22Rv1 (cell line): ENCODE measurements at regions not wholly inside any gene's neighbourhood (a gene's known extent, or its start where the extent isn't known, plus 50 kb on each side); places are given as distances from the start of the nearest gene placed in this dataset.

Source experiments
- H3K27ac ChIP-seq: fragments of 450-650 bp; 2 replicates; pipeline ENCODE4 v1.5.1; 2017
- ZFX ChIP-seq: fragments of 450-650 bp; IDR thresholded peaks from 2 replicates; pipeline ENCODE4 v1.6.1; 2017; ENCODE audit warnings: antibody characterized with exemption, borderline replicate concordance
- TF ChIP-seq, protein P1 (sequence below): fragments of 450-650 bp; IDR thresholded peaks from 2 replicates; pipeline ENCODE4 v1.5.1; 2017; ENCODE audit warnings: mild to moderate bottlenecking

GRCh38 chr6:137683916-137684315 lies 183.1 kb upstream of the TNFAIP3 start:
- no peak overlapping the region for H3K27ac ChIP-seq
- TF ChIP-seq ZFX = no peak
- TF ChIP-seq, protein P1, sequence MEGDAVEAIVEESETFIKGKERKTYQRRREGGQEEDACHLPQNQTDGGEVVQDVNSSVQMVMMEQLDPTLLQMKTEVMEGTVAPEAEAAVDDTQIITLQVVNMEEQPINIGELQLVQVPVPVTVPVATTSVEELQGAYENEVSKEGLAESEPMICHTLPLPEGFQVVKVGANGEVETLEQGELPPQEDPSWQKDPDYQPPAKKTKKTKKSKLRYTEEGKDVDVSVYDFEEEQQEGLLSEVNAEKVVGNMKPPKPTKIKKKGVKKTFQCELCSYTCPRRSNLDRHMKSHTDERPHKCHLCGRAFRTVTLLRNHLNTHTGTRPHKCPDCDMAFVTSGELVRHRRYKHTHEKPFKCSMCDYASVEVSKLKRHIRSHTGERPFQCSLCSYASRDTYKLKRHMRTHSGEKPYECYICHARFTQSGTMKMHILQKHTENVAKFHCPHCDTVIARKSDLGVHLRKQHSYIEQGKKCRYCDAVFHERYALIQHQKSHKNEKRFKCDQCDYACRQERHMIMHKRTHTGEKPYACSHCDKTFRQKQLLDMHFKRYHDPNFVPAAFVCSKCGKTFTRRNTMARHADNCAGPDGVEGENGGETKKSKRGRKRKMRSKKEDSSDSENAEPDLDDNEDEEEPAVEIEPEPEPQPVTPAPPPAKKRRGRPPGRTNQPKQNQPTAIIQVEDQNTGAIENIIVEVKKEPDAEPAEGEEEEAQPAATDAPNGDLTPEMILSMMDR = no peak

- H3K27ac ChIP-seq = no peak overlapping the region
- TF ChIP-seq, protein P1 = no peak
- no peak for TF ChIP-seq ZFX
Measured at GRCh38 chr6:137685798-137686375, 181.2 kb upstream of the TNFAIP3 start.

- no peak for TF ChIP-seq ZFX
- TF ChIP-seq, protein P1 = no peak
- no peak overlapping the region for H3K27ac ChIP-seq
Measured at GRCh38 chr6:137687818-137688217, 179.2 kb upstream of the TNFAIP3 start.

- TF ChIP-seq, protein P1 = no peak
- no peak for TF ChIP-seq ZFX
- H3K27ac ChIP-seq = no peak overlapping the region
Measured at GRCh38 chr6:137688230-137688971, 178.7 kb upstream of the TNFAIP3 start.

DNA sequence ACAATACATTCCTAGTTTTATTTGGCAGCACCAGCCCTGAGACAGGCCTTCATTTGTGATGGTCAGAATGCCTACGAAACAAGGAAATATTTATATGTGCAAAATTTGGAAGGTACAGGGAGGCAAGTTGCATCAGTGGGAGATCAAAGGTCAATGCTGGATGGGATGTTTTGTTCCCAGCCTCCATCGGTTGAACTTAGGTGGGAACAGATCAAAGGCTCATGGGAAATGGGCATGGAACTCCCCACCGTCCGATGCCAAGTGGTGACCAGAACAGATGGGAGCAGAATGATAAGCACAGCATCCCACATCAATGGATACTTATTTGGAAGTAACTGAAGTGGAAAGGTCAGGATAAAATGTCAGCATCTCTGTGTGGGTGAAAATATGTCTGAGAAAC lies 177.7 kb upstream of the TNFAIP3 start:
- TF ChIP-seq, protein P1 = no peak
- TF ChIP-seq ZFX = no peak

GRCh38 chr6:137690034-137690433 lies 177.0 kb upstream of the TNFAIP3 start:
- no peak overlapping the region for H3K27ac ChIP-seq
- TF ChIP-seq ZFX = no peak
- TF ChIP-seq, protein P1 = no peak

More for the DNA sequence above, 177.7 kb upstream of the TNFAIP3 start:
- H3K27ac ChIP-seq = no peak overlapping the region

DNA sequence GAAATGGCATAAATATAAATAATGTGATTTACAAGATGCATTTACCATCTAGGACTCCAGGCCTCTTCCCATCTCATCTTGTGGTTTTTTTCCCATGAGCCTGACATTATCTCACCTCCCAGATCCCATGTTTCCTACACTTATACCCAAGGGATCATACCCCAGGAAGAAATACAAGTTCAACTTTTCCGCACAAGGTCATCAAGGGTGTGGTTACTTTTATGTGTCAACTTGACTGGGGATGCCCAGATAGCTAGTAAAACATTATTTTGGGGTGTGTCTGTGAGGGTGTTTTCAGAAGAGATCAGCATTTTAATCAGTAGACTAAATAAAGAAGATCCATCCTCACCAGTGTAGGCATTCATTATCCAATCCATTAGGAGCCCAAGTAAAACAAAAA lies 176.3 kb upstream of the TNFAIP3 start:
- H3K27ac ChIP-seq = no peak overlapping the region
- TF ChIP-seq, protein P1 = no peak
- no peak for TF ChIP-seq ZFX
